ENCODE measurements at regions not wholly inside any gene's neighbourhood (a gene's known extent, or its start where the extent isn't known, plus 50 kb on each side); places are given as distances from the start of the nearest gene placed in this dataset.

- TF ChIP-seq CEBPB (IDR thresholded peaks at IDR 0.05) (peak; percentile 58), REST (IDR thresholded peaks at IDR 0.05; ENCODE audit: low read depth) (no peak)
These were observed 60.3 kb downstream of the XCL2 start for GRCh38 chr1:168483539-168483938.

- no peak for TF ChIP-seq NFIC (IDR thresholded peaks at IDR 0.05)
- TF ChIP-seq RAD21 (IDR thresholded peaks at IDR 0.05; ENCODE audit: low read depth), result no peak
- no peak for TF ChIP-seq EGR1 (IDR thresholded peaks at IDR 0.05)
- no peak for TF ChIP-seq MAX (IDR thresholded peaks at IDR 0.05)
- no peak for TF ChIP-seq REST (IDR thresholded peaks at IDR 0.05; ENCODE audit: low read depth)
- no peak for TF ChIP-seq CEBPB (IDR thresholded peaks at IDR 0.05)
- no peak for TF ChIP-seq FOXM1 (IDR thresholded peaks at IDR 0.05; ENCODE audit: borderline replicate concordance, low read depth)
- no peak for TF ChIP-seq TEAD4 (IDR thresholded peaks at IDR 0.05)
- no peak for TF ChIP-seq ZBTB7A (IDR thresholded peaks at IDR 0.05; ENCODE audit: low read depth)
- TF ChIP-seq USF1 (IDR thresholded peaks at IDR 0.05), result no peak
- TF ChIP-seq TAF1 (IDR thresholded peaks at IDR 0.05; ENCODE audit: low read depth), result no peak
- TF ChIP-seq YY1 (IDR thresholded peaks at IDR 0.05; ENCODE audit: low read depth), result no peak
- TF ChIP-seq TCF12 (IDR thresholded peaks at IDR 0.05; ENCODE audit: low read depth), result no peak
- TF ChIP-seq EP300 (IDR thresholded peaks at IDR 0.05; ENCODE audit: borderline replicate concordance), result no peak
- TF ChIP-seq CREB1 (IDR thresholded peaks at IDR 0.05; ENCODE audit: low read depth), result no peak
These were observed 61.7 kb downstream of the XCL2 start for GRCh38 chr1:168482106-168482505.

- TF ChIP-seq NFIC (IDR thresholded peaks at IDR 0.05), result no peak
- no peak for TF ChIP-seq TEAD4 (IDR thresholded peaks at IDR 0.05)
- no peak for TF ChIP-seq REST (IDR thresholded peaks at IDR 0.05; ENCODE audit: low read depth)
- no peak for TF ChIP-seq YY1 (IDR thresholded peaks at IDR 0.05; ENCODE audit: low read depth)
- TF ChIP-seq CEBPB (IDR thresholded peaks at IDR 0.05), result no peak
- no peak for TF ChIP-seq MAX (IDR thresholded peaks at IDR 0.05)
- no peak for TF ChIP-seq TAF1 (IDR thresholded peaks at IDR 0.05; ENCODE audit: low read depth)
- no peak for TF ChIP-seq FOXM1 (IDR thresholded peaks at IDR 0.05; ENCODE audit: borderline replicate concordance, low read depth)
- no peak for TF ChIP-seq EP300 (IDR thresholded peaks at IDR 0.05; ENCODE audit: borderline replicate concordance)
- no peak for TF ChIP-seq ZBTB7A (IDR thresholded peaks at IDR 0.05; ENCODE audit: low read depth)
- no peak for TF ChIP-seq TCF12 (IDR thresholded peaks at IDR 0.05; ENCODE audit: low read depth)
- TF ChIP-seq EGR1 (IDR thresholded peaks at IDR 0.05), result no peak
- no peak for TF ChIP-seq USF1 (IDR thresholded peaks at IDR 0.05)
- TF ChIP-seq CREB1 (IDR thresholded peaks at IDR 0.05; ENCODE audit: low read depth), result no peak
- TF ChIP-seq RAD21 (IDR thresholded peaks at IDR 0.05; ENCODE audit: low read depth), result no peak
These were observed 62.2 kb downstream of the XCL2 start for GRCh38 chr1:168481586-168481985.

GRCh38 chr1:168480997-168481396, 62.8 kb downstream of the XCL2 start:
- TF ChIP-seq MAX (IDR thresholded peaks at IDR 0.05), result no peak
- TF ChIP-seq YY1 (IDR thresholded peaks at IDR 0.05; ENCODE audit: low read depth), result no peak
- no peak for TF ChIP-seq TAF1 (IDR thresholded peaks at IDR 0.05; ENCODE audit: low read depth)
- TF ChIP-seq TEAD4 (IDR thresholded peaks at IDR 0.05), result no peak

GRCh38 chr1:168477792-168478191, 66.0 kb downstream of the XCL2 start:
- no peak for TF ChIP-seq TAF1 (IDR thresholded peaks at IDR 0.05; ENCODE audit: low read depth)
- no peak for TF ChIP-seq TEAD4 (IDR thresholded peaks at IDR 0.05)
- TF ChIP-seq ZBTB7A (IDR thresholded peaks at IDR 0.05; ENCODE audit: low read depth), result no peak
- TF ChIP-seq EP300 (IDR thresholded peaks at IDR 0.05; ENCODE audit: borderline replicate concordance), result no peak
- TF ChIP-seq CEBPB (IDR thresholded peaks at IDR 0.05), result no peak
- no peak for TF ChIP-seq YY1 (IDR thresholded peaks at IDR 0.05; ENCODE audit: low read depth)
- TF ChIP-seq FOXM1 (IDR thresholded peaks at IDR 0.05; ENCODE audit: borderline replicate concordance, low read depth), result no peak
- no peak for TF ChIP-seq REST (IDR thresholded peaks at IDR 0.05; ENCODE audit: low read depth)
- TF ChIP-seq MAX (IDR thresholded peaks at IDR 0.05), result no peak
- no peak for TF ChIP-seq EGR1 (IDR thresholded peaks at IDR 0.05)
- TF ChIP-seq RAD21 (IDR thresholded peaks at IDR 0.05; ENCODE audit: low read depth), result no peak
- TF ChIP-seq USF1 (IDR thresholded peaks at IDR 0.05), result no peak
- no peak for TF ChIP-seq NFIC (IDR thresholded peaks at IDR 0.05)
- no peak for TF ChIP-seq TCF12 (IDR thresholded peaks at IDR 0.05; ENCODE audit: low read depth)
